PC-3 (cell line): ENCODE measurements at regions not wholly inside any gene's neighbourhood (a gene's known extent, or its start where the extent isn't known, plus 50 kb on each side); places are given as distances from the start of the nearest gene placed in this dataset.

Experiments used
- CTCF ChIP-seq: fragments of 300-600 bp; sonication (generic); conservative IDR thresholded peaks from 2 replicates; pipeline ENCODE4 v1.5.1; 2017; ENCODE audit warnings: antibody characterized with exemption, low read depth, mild to moderate bottlenecking, low read length
- EZH2phosphoT487 ChIP-seq: fragments of 300-600 bp; sonication (generic); IDR thresholded peaks from 2 replicates; pipeline ENCODE4 v1.6.1; 2018; ENCODE audit warnings: mild to moderate bottlenecking, antibody characterized with exemption, low read length, borderline replicate concordance

- TF ChIP-seq CTCF (no peak), EZH2phosphoT487 (no peak)
These were observed 143.1 kb upstream of the LINGO1 start for GRCh38 chr15:77775837-77776236.
